ENCODE measurements at regions not wholly inside any gene's neighbourhood (a gene's known extent, or its start where the extent isn't known, plus 50 kb on each side); places are given as distances from the start of the nearest gene placed in this dataset.

GRCh38 chr15:62619526-62619925, 423.0 kb upstream of the TPM1 start:
- DNase-seq: no peak

GRCh38 chr15:62622775-62623174, 419.8 kb upstream of the TPM1 start:
- DNase-seq: no peak

GRCh38 chr15:62624547-62625378, 417.8 kb upstream of the TPM1 start:
- peak; percentile 28 for DNase-seq

DNA sequence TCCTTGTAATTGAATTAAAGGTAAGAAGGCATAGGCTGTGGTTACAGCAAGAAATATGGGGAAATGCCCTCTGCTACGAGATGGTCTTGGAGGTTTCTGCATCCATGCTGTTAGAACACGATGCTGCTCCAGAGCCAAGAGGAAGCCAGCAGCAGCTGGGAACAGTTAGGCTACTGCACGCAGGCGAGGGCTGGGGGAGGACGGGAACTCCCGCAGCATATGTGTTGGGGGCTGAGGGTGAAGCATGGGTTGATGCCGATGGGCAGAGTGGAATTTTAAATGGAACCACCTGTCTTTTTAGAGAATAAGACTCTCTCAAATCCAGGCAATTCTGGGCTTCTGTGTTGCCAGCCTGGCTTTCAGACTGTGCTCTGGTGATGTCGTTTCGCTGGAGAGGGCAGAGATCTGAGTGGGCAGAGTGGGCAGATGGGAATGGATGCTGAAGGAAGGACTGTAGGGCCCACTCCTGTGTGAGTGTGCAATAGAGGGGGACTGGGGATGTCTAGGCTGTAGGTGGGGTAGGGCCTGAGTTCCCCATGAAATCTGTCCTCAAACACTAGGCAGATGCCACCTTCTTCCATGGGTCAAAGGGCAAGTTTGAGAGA, 417.0 kb upstream of the TPM1 start:
- no peak for DNase-seq

DNA sequence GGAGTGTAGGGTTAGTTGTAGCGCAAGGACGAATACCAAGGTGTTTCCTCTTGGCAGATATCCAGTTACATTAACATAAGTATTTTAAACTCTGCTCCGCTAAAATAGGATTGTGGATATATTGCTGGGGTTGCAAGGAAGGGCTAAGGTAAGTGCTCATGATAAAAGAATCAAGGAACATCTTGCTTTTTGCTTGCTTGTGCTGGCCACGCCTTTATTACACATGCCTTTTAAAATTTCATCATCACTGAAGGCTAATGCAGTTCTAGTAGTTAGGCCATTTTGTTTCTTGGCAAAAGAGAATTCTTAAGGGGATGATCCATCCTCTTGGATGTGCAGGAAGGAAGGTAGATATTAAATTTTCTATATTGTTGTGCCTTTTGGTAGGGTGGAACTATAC, 415.6 kb upstream of the TPM1 start:
- DNase-seq: no peak

DNA sequence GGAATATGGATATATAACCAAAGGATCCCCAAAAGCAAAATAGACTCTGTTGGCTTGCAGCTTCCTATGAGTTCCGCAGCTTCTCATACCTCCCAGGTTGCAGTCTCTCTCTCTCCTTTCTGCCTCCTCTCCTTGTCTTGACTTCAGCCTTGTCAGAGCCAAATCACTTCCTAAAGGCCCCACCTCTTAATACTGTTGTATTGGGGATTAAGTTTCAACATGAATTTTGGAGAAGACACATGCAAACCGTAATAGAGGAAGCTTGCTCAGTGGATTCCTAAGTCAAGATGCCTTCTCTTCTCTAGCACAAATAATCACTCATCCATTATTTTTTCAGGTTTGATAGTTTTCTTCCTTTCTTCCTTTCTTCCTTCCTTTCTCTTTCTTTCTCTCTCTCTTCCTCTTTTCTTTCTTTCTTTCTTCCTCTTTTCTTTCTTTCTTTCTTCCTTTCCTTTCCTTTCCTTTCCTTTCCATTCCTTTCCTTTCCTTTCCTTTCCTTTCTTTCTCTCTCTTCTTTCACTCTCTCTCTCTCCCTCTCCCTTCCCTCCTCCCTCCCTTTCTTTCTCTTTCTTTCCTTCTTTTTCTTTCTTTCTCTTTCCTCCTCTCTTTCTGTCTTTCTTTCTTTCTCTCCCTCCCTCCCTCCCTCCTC, 411.3 kb upstream of the TPM1 start:
- DNase-seq: no peak

GRCh38 chr15:62636823-62637573, 405.5 kb upstream of the TPM1 start:
- no peak for DNase-seq

- no peak for DNase-seq
These were observed 405.0 kb upstream of the TPM1 start for GRCh38 chr15:62637574-62637897.

- DNase-seq: no peak
These were observed 404.5 kb upstream of the TPM1 start for GRCh38 chr15:62637950-62638619.

- DNase-seq: no peak
These were observed 403.1 kb upstream of the TPM1 start for GRCh38 chr15:62639432-62639831.

GRCh38 chr15:62639906-62640605, 402.5 kb upstream of the TPM1 start:
- no peak for DNase-seq

DNA sequence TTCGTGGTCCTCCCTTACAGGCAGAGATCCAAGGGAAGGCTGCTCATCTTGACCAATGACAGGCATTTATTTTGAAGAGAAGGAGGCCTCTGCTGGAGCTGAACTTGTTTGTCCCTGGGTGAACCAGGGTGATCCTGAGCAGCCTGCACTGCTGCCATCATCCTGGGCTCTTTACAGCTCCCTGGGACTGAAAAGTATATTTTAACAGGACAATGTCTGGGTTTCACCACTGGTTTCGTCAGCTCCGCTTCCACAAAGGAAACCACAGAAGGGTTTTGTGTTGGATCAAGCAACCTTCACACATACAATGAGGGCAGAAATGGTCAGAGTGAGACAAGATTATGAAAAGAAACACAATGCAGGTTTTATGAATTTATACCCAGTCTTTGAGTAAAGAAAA, 400.7 kb upstream of the TPM1 start:
- DNase-seq: peak; percentile 3

DNA sequence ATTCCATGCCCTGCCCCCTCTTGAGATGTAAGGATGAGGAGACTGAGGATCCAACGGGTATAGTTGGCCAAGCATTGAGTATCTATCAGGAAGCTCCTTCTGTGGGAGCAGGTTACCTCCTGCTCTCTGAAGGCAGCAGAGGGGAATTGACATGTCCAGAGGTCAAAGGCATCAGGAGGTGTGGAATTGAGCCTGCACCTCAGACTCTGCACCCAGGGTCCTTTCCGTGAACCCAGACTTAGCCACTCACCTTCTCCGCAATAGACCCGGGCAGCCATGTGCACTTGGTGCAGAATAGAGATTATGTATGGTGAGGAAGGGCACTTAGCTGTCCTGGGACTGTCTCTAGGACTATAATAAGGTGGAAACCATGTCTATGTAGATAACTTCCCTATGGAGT, 399.0 kb upstream of the TPM1 start:
- DNase-seq: no peak

DNA sequence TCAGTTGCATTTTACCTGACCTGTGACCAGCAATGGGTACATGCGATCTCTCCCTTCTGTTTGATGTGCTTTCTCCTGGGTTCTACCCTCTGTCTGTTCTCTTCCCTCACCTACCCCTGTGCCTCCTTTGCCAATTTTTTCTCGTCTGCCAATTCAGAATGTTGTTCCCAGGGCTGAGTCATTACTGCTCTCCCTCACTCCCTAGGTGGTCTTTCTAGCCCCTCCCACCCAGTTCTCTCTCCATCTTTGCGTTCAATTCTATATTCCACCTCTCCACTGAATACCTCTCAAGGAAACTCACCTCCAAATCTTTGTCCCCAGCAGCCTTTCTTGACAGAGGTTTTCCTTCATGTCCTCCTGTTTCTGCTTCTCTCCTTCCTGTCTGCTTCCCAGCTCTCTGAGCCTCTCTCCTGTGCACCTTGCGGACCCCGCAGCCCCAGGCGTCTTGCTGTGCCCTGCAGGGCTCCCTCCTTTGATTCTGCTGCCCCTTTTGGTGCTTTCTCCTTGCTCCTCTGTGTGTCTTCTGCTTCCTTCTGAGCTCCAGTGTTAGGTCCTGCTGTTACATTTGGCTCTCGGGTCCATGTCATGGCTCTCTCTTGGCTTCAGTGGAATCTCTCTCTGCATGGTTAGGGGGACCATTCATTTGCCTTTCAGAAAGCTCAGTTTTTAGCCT, 398.2 kb upstream of the TPM1 start:
- no peak for DNase-seq

GRCh38 chr15:62644889-62645742, 397.4 kb upstream of the TPM1 start:
- DNase-seq: no peak

GRCh38 chr15:62647202-62647842, 395.2 kb upstream of the TPM1 start:
- no peak for DNase-seq

- no peak for DNase-seq
These were observed 394.6 kb upstream of the TPM1 start for GRCh38 chr15:62647843-62648505.

DNA sequence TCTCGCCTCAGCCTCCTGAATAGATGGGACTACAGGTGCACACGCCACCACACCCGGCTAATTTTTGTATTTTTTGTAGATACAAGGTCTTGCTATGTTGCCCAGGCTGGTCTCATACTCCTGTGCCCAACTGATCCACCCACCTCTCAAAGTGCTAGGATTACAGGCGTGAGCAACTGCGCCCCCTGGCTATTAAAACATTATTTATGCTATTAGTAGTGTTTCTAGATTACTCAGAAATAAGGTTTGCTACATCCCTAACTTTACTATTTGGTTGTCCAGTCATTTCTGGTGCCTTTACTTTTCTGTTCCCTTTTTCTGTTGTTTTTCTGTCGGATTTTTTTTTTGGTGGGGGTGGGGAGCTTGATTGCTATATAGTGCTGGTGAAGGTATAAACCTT, 393.6 kb upstream of the TPM1 start:
- DNase-seq: no peak

DNA sequence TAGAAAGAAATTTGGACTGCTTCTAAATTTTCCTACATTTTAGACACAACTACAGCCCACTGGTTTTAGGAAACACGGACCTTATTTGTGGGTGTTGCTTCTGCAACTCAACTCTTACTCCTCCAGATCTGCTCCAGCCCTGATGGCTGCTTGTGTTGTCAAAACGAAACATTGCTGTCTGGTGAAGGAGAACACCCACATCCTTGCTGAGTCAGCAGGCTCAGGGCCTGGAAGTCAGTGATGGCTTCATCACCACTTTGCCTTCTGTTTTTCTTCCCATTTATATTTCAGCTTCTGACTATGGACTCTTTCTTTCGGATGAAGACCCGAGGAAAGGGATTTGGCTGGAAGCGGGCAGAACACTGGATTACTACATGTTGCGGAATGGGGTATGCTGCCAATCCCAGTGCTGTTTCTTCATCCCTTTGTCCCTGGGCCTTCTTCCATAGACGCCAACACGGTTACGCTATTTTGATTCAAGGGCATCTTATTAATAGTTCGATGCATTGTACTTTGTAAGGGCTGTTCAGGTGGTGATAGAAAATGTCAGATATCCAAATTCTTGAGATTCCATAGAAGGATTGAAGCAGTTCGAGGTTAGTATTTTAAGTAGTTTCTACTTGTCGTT, 392.6 kb upstream of the TPM1 start:
- DNase-seq: peak; percentile 75
